C4-2B (cell line): ENCODE measurements at regions not wholly inside any gene's neighbourhood (a gene's known extent, or its start where the extent isn't known, plus 50 kb on each side); places are given as distances from the start of the nearest gene placed in this dataset.
"Not testable (repeated sequence)": the region's sequence is repeated elsewhere in the genome, so short reads cannot be mapped to it uniquely, and the experiment has no call there.

ENCODE experiments used
- ZFX ChIP-seq: fragments of 450-650 bp; IDR thresholded peaks from 2 replicates; pipeline ENCODE4 v1.6.1; 2017
- TF ChIP-seq, protein P1 (sequence below): fragments of 450-650 bp; conservative IDR thresholded peaks from 2 replicates; pipeline ENCODE4 v1.5.1; 2017; ENCODE audit warnings: mild to moderate bottlenecking

DNA sequence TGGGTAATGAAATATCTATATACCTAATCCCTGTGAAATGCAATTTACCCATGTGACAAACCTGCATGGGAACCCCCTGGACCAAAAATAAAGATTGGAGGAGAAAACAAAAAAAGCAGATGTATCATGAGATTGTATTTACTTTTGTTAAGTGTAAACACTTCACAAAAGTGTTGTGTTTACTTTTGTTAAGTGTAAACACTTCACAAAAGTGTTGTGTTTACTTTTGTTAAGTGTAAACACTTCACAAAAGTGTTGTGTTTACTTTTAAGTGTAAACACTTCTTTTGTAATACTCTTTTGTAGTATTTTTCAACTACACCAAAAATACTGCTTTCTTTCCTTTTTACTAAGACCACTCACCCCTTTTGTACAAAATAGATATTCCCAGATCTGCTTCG lies 181.2 kb upstream of the SLITRK6 start:
- TF ChIP-seq, protein P1, sequence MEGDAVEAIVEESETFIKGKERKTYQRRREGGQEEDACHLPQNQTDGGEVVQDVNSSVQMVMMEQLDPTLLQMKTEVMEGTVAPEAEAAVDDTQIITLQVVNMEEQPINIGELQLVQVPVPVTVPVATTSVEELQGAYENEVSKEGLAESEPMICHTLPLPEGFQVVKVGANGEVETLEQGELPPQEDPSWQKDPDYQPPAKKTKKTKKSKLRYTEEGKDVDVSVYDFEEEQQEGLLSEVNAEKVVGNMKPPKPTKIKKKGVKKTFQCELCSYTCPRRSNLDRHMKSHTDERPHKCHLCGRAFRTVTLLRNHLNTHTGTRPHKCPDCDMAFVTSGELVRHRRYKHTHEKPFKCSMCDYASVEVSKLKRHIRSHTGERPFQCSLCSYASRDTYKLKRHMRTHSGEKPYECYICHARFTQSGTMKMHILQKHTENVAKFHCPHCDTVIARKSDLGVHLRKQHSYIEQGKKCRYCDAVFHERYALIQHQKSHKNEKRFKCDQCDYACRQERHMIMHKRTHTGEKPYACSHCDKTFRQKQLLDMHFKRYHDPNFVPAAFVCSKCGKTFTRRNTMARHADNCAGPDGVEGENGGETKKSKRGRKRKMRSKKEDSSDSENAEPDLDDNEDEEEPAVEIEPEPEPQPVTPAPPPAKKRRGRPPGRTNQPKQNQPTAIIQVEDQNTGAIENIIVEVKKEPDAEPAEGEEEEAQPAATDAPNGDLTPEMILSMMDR: not testable (repeated sequence)
- not testable (repeated sequence) for TF ChIP-seq ZFX
